Gastrocnemius medialis (tissue), 4 donors: ENCODE measurements at regions not wholly inside any gene's neighbourhood (a gene's known extent, or its start where the extent isn't known, plus 50 kb on each side); places are given as distances from the start of the nearest gene placed in this dataset.

Source experiments
- ATAC-seq, 2 donors: fragments of 150-250 bp; one replicate each; pipeline ENCODE4 v1.9.1; 2016
- DNase-seq, 2 donors: peaks; one replicate each; pipeline ENCODE4 v3.0.0-alpha.2; 2019
- H3K27ac ChIP-seq, 4 donors: fragments of 200-600 bp; sonication (generic); 1 replicate in 1 of 4; 2 replicates in 3 of 4; pipeline ENCODE4 v1.5.1; 2016 to 2018; ENCODE audit warnings: mild to moderate bottlenecking in 2 of 4, moderate library complexity in 1 of 4
- H3K27me3 ChIP-seq, 3 donors: fragments of 200-600 bp; sonication (generic) in 2 of 3; 1 replicate in 1 of 3; 2 replicates in 2 of 3; pipeline versions ENCODE4 v1.5.1 to v1.6.0; 2016 to 2019; ENCODE audit warnings: mild to moderate bottlenecking in 1 of 3, moderate library complexity in 1 of 3
- H3K36me3 ChIP-seq, 2 donors: fragments of 200-600 bp; sonication (generic) in 1 of 2; one replicate each; pipeline ENCODE4 v1.5.1; 2017 to 2018
- H3K4me1 ChIP-seq, 2 donors: fragments of 200-600 bp; sonication (generic) in 1 of 2; one replicate each; pipeline ENCODE4 v1.5.1; 2016 to 2017; ENCODE audit warnings: mild to moderate bottlenecking in 2 of 2
- H3K4me3 ChIP-seq, 4 donors: fragments of 200-600 bp; sonication (generic) in 3 of 4; 1 replicate in 1 of 4; 2 replicates in 3 of 4; pipeline ENCODE4 v1.5.1; 2016 to 2019; ENCODE audit warnings: mild to moderate bottlenecking in 2 of 4
- H3K9me3 ChIP-seq, 3 donors: fragments of 200-600 bp; sonication (generic) in 2 of 3; 1 replicate in 1 of 3; 2 replicates in 2 of 3; pipeline ENCODE4 v1.5.1; 2016 to 2019
- POLR2A ChIP-seq, 2 donors: fragments of 450-650 bp; IDR thresholded peaks; one replicate each; pipeline ENCODE4 v1.6.1; 2017; ENCODE audit warnings: antibody characterized with exemption in 2 of 2, mild to moderate bottlenecking in 2 of 2, moderate library complexity in 2 of 2
- in situ Hi-C, 4 donors: fragments of 200-750 bp; cut with MboI; loops; one replicate each; pipeline versions ENCODE4 v1.15.0 to v1.8.0; 2017; ENCODE audit warnings: low sequenced_read_pairs in 4 of 4
- intact Hi-C: fragments of 100-400 bp; cut with DNase I; formaldehyde crosslinking; loops from one replicate; pipeline ENCODE4 v1.15.1; 2023; ENCODE audit warnings: low total_unique reads
- TF ChIP-seq, protein P1 (sequence below), 5 experiments: fragments of 450-650 bp in 3 of 5; fragments of 200-600 bp in 2 of 5; sonication (generic) in 2 of 5; IDR thresholded peaks in 4 of 5; conservative IDR thresholded peaks in 1 of 5; 1 replicate in 4 of 5; 2 replicates in 1 of 5; pipeline ENCODE4 v1.5.1; 2016 to 2019; ENCODE audit warnings: antibody characterized with exemption in 5 of 5, mild to moderate bottlenecking in 3 of 5, moderate library complexity in 3 of 5

DNA sequence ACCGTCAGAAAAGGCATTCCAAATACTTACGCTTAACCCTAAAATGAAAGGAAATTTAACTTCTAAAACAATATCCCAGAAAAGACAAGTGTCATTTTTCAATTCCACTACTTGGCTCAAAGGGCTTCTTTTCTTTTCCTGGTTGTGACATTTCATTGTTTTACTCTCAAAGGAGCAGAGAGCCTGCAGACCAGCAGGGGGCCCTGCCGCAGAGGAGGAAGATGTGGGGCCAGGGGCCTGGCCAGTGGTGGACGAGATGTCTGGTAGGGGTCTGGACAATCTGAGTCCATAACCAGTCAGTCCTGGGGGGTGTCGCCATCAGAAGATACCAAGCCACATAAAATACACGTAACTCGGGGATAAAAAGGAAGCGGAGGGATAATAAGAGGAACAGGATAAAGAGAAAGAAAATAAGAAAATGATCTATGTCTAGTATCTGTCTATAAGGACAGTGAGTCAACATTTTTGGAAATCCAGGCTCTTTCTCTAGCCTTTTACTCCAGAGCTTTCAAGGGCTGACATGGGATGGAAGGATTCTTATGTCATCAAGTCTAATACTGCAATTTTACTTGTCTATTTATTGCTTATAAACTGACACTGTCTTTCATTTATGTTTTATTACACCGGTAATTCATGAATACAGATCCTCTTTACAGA lies 54.2 kb upstream of the ARHGEF3 start:
- Histone ChIP-seq H3K27me3 (no peaks in the 10 kb centered on the region), H3K9me3 (no peaks in the 10 kb centered on the region), H3K36me3 (no peaks in the 10 kb centered on the region), H3K27ac (no peak overlapping the region), H3K4me3 (no peak overlapping the region), H3K4me1 (no peaks in the 10 kb centered on the region)
- in situ Hi-C loops = no loop called here
- intact Hi-C loops = no loop called here
- TF ChIP-seq, protein P1, sequence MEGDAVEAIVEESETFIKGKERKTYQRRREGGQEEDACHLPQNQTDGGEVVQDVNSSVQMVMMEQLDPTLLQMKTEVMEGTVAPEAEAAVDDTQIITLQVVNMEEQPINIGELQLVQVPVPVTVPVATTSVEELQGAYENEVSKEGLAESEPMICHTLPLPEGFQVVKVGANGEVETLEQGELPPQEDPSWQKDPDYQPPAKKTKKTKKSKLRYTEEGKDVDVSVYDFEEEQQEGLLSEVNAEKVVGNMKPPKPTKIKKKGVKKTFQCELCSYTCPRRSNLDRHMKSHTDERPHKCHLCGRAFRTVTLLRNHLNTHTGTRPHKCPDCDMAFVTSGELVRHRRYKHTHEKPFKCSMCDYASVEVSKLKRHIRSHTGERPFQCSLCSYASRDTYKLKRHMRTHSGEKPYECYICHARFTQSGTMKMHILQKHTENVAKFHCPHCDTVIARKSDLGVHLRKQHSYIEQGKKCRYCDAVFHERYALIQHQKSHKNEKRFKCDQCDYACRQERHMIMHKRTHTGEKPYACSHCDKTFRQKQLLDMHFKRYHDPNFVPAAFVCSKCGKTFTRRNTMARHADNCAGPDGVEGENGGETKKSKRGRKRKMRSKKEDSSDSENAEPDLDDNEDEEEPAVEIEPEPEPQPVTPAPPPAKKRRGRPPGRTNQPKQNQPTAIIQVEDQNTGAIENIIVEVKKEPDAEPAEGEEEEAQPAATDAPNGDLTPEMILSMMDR (IDR thresholded peaks at IDR 0.05 in 4 of 5, conservative IDR thresholded peaks at IDR 0.05 in 1 of 5) = peak in 3 of 5 experiments; percentile 16 to 43 (median 35)
- no peak for TF ChIP-seq POLR2A (IDR thresholded peaks at IDR 0.05)
- ATAC-seq (no peak), DNase-seq (no peak)

DNA sequence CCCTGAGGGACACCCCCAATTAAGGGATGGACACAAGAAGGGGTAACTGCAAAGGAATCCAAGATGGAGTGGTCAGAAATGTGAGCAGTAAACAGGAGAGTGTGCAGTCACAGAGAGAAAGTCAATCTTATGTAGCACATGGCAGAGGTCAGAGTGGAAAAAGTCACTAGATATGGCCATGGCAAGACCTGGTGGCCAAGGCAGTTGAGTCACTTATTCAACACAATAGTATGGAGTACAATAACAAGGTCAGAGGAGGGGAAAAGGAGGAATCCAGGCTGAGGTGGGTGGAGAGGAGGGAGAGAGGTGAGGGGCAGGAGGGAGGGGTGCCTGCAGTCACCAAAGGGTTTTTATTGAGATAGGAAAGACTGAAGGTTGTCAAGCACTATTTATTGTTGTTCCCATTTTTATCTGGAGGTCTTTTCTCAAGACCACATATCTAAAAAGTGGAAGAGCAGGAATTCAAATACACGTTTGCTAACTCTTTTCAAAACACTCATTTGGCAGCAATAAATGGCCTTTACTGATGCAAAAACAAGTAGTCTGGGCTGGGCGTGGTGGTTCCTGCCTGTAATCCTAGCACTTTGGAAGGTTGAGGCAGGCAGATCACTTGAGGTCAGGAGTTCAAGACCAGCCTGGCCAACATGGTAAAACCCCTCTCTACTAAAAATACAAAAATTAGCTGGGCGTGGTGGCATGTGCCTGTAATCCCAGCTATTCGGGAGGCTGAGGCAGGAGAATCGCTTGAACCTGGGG lies 53.3 kb upstream of the ARHGEF3 start:
- no peaks in the 10 kb centered on the region for H3K4me1 ChIP-seq
- in situ Hi-C loops (no loop called here), intact Hi-C loops (no loop called here)
- no peak for ATAC-seq
- no peaks in the 10 kb centered on the region for H3K36me3 ChIP-seq
- no peak for DNase-seq
- H3K27me3 ChIP-seq = no peaks in the 10 kb centered on the region
- TF ChIP-seq, protein P1 (IDR thresholded peaks at IDR 0.05 in 4 of 5, conservative IDR thresholded peaks at IDR 0.05 in 1 of 5) = no peak
- no peak for TF ChIP-seq POLR2A (IDR thresholded peaks at IDR 0.05)
- H3K9me3 ChIP-seq = no peaks in the 10 kb centered on the region
- H3K27ac ChIP-seq = no peak overlapping the region
- H3K4me3 ChIP-seq = no peak overlapping the region

DNA sequence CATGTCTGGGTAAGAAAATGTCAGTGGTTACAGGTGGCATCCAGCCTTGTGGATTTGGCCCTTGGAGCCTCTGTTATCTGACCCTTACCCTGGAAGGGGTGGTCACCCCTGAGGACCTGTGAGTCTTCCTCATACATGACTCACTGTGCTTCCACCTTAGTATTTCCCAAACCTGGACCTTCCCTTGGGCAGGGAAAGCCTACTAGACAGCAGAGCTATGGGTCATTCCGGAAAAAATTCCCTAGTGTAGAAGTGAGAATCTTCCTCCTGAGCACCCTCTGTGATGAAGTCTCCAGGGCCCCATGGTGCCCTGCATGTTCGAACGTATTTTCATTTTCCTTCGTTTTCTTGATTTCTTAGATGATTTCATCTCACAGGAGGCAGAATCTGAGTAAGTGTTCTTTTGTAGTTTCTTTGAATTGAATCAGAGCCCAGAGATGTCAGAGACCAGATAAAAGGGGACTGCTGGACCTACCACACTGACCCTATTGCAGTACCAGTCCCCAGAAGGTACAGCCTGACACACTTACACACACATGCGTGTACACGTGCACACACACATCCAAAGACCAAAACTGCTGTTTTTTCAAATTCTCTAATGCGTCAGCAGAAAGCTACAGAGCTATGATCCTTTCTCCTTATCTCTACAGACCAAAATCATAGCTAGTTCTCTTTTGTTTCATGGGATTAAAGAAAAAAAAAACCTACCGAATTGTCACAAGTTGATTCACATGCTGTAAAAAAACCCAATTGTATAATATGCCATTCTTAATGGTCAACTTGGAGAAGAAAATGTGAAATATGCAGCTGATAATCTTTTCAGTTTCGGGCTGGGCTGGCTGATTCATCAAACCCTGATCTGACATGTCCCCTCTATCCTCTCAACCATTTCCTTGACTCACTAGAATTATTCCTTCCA lies 50.5 kb upstream of the ARHGEF3 start:
- Histone ChIP-seq H3K27ac (no peak overlapping the region), H3K27me3 (no peaks in the 10 kb centered on the region), H3K9me3 (no peaks in the 10 kb centered on the region), H3K36me3 (no peaks in the 10 kb centered on the region), H3K4me1 (no peaks in the 10 kb centered on the region), H3K4me3 (no peak overlapping the region)
- TF ChIP-seq POLR2A (IDR thresholded peaks at IDR 0.05) = no peak
- TF ChIP-seq, protein P1 (IDR thresholded peaks at IDR 0.05 in 4 of 5, conservative IDR thresholded peaks at IDR 0.05 in 1 of 5) = no peak
- intact Hi-C loops = no loop called here
- no peak for ATAC-seq
- in situ Hi-C loops = no loop called here
- no peak for DNase-seq
